Hepatocyte (in vitro differentiated cells): ENCODE measurements at regions not wholly inside any gene's neighbourhood (a gene's known extent, or its start where the extent isn't known, plus 50 kb on each side); places are given as distances from the start of the nearest gene placed in this dataset.

Experiments used
- CTCF ChIP-seq: fragments of 200-600 bp; sonication (generic); IDR thresholded peaks from 2 replicates; pipeline ENCODE4 v1.5.1; 2016; ENCODE audit warnings: antibody characterized with exemption, mild to moderate bottlenecking; ENCODE audit not compliant: poor library complexity
- EZH2 ChIP-seq: fragments of 200-600 bp; sonication (generic); IDR thresholded peaks from 2 replicates; pipeline ENCODE4 v1.6.1; 2016; ENCODE audit warnings: antibody characterized with exemption, mild to moderate bottlenecking, borderline replicate concordance
- EZH2phosphoT487 ChIP-seq: fragments of 200-600 bp; sonication (generic); IDR thresholded peaks from one replicate; pipeline ENCODE4 v1.6.1; 2018; ENCODE audit warnings: antibody characterized with exemption, mild to moderate bottlenecking, low read depth, moderate library complexity; ENCODE audit not compliant: unreplicated experiment, severe bottlenecking

GRCh38 chr9:679462-679861 lies 162.0 kb upstream of the DMRT1 start:
- TF ChIP-seq EZH2 = no peak
- no peak for TF ChIP-seq CTCF
- no peak for TF ChIP-seq EZH2phosphoT487
